ENCODE measurements at regions not wholly inside any gene's neighbourhood (a gene's known extent, or its start where the extent isn't known, plus 50 kb on each side); places are given as distances from the start of the nearest gene placed in this dataset.
"Not testable (repeated sequence)": the region's sequence is repeated elsewhere in the genome, so short reads cannot be mapped to it uniquely, and the experiment has no call there.

GRCh38 chr4:29770627-29771026, 949.5 kb upstream of the PCDH7 start:
- Mint-ChIP-seq H3K27ac (no peak overlapping the region), H3K36me3 (no peaks in the 10 kb centered on the region), H3K27me3 (ENCODE audit: low read depth in 3 of 3) (no peaks in the 10 kb centered on the region), H3K4me3 (no peak overlapping the region), H3K4me1 (no peaks in the 10 kb centered on the region), H3K9me3 (peaks cover 0 to 2% (median 0%) of the 10 kb centered on the region in 7 donors)
- Histone ChIP-seq H3K4me3 (replicated peaks in 1 of 3; ENCODE audit: low read depth in 2 of 3, low read length in 3 of 3) (no peak overlapping the region), H3K27ac (ENCODE audit: low read depth in 1 of 2, low read length in 2 of 2) (no peak overlapping the region), H3K27me3 (ENCODE audit: control insufficient read depth in 2 of 2, insufficient read depth in 2 of 2, low read length in 2 of 2) (no peaks in the 10 kb centered on the region), H3K79me2 (ENCODE audit: insufficient read depth, low read length) (no peaks in the 10 kb centered on the region), H2AFZ (ENCODE audit: insufficient read depth, low read depth, low read length, poor library complexity, severe bottlenecking) (no peak overlapping the region), H4K20me1 (ENCODE audit: insufficient read depth, low read length) (no peaks in the 10 kb centered on the region), H3K4me1 (ENCODE audit: control insufficient read depth in 1 of 2, insufficient read depth in 2 of 2, low read length in 2 of 2) (no peaks in the 10 kb centered on the region), H3K9me3 (replicated peaks in 1 of 2; ENCODE audit: control insufficient read depth in 1 of 2, insufficient read depth in 1 of 2, low read length in 2 of 2) (no peaks in the 10 kb centered on the region), H3K9ac (ENCODE audit: insufficient read depth, low read length, poor library complexity, severe bottlenecking) (no peak overlapping the region), H3K36me3 (replicated peaks in 1 of 2; ENCODE audit: control insufficient read depth in 1 of 2, insufficient read depth in 2 of 2, low read length in 2 of 2) (no peaks in the 10 kb centered on the region), H3K4me2 (replicated peaks; ENCODE audit: extremely low read depth, low read length, poor library complexity, severe bottlenecking) (no peak overlapping the region)
- DNase-seq, result no peak
- intact Hi-C loops (cut with micrococcal nuclease), result no loop called here
- TF ChIP-seq CTCF (IDR thresholded peaks at IDR 0.05), result no peak
- WGBS (ENCODE audit: insufficient coverage), result 100% methylated on average over 1 of the region's 2 CpGs

- H3K4me3 Mint-ChIP-seq; H3K36me3 Mint-ChIP-seq; H3K4me1 ChIP-seq (ENCODE audit: control insufficient read depth in 1 of 2, insufficient read depth in 2 of 2, low read length in 2 of 2); H3K27ac Mint-ChIP-seq; H3K4me1 Mint-ChIP-seq; H3K4me3 ChIP-seq (replicated peaks in 1 of 3; ENCODE audit: low read depth in 2 of 3, low read length in 3 of 3); H3K27me3 ChIP-seq (ENCODE audit: control insufficient read depth in 2 of 2, insufficient read depth in 2 of 2, low read length in 2 of 2); H3K27ac ChIP-seq (ENCODE audit: low read depth in 1 of 2, low read length in 2 of 2); H2AFZ ChIP-seq (ENCODE audit: insufficient read depth, low read depth, low read length, poor library complexity, severe bottlenecking); H3K27me3 Mint-ChIP-seq (ENCODE audit: low read depth in 3 of 3); H3K79me2 ChIP-seq (ENCODE audit: insufficient read depth, low read length); DNase-seq; H3K36me3 ChIP-seq (replicated peaks in 1 of 2; ENCODE audit: control insufficient read depth in 1 of 2, insufficient read depth in 2 of 2, low read length in 2 of 2); H3K4me2 ChIP-seq (replicated peaks; ENCODE audit: extremely low read depth, low read length, poor library complexity, severe bottlenecking); intact Hi-C loops (cut with micrococcal nuclease); H4K20me1 ChIP-seq (ENCODE audit: insufficient read depth, low read length); H3K9ac ChIP-seq (ENCODE audit: insufficient read depth, low read length, poor library complexity, severe bottlenecking): not testable (repeated sequence)
- peaks cover 5 to 16% (median 11%) of the 10 kb centered on the region in 7 donors for H3K9me3 Mint-ChIP-seq
- H3K9me3 ChIP-seq (replicated peaks in 1 of 2; ENCODE audit: control insufficient read depth in 1 of 2, insufficient read depth in 1 of 2, low read length in 2 of 2), result peaks cover 12 to 19% of the 10 kb centered on the region in 2 donors
- WGBS (ENCODE audit: insufficient coverage), result 50% methylated on average over 2 of the region's 2 CpGs
These were observed 932.0 kb upstream of the PCDH7 start for GRCh38 chr4:29788123-29788522.

Measured in CD14-positive monocyte (primary cell).